SK-MEL-5 (cell line): ENCODE measurements at regions not wholly inside any gene's neighbourhood (a gene's known extent, or its start where the extent isn't known, plus 50 kb on each side); places are given as distances from the start of the nearest gene placed in this dataset.
"Not testable (repeated sequence)": the region's sequence is repeated elsewhere in the genome, so short reads cannot be mapped to it uniquely, and the experiment has no call there.

Source experiments
- DNase-seq: peaks from one replicate; pipeline ENCODE4 v3.0.0-alpha.2; 2016; ENCODE audit warnings: low read depth, low spot score
- in situ Hi-C: cut with HindIII; loops from 2 replicates; pipeline ENCODE4 v1.10.0; 2016; ENCODE audit warnings: low sequenced_read_pairs, high pct_unique_total_duplicates, low pct_unique_long_range_greater_than_20kb

- in situ Hi-C loops = no loop called here
- no peak for DNase-seq
These were observed 357.5 kb downstream of the PPP1R2C start for GRCh38 chrX:42420426-42420825.

DNA sequence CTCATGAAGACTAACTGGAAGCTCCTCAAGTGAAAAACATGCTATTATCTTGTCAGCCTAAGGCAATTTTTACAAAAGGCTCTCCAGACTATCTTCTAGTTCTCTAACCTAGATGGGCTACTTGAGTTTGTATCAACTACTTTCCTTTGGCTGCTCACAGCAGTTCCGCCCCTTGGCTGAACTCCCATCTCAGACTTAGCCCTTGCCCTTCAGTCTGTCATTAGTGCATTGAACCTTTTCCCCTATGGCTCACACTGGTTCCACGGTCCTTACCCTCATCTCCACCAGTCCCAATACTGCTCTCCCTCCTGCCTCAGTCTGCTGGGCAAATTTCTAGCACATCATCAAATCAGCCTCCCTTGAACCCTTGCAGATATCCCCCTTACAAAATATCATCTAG is 362.3 kb downstream of the PPP1R2C start:
- DNase-seq = no peak
- in situ Hi-C loops = no loop called here

GRCh38 chrX:42414057-42414456 is 363.9 kb downstream of the PPP1R2C start:
- in situ Hi-C loops = no loop called here
- DNase-seq = no peak

DNA sequence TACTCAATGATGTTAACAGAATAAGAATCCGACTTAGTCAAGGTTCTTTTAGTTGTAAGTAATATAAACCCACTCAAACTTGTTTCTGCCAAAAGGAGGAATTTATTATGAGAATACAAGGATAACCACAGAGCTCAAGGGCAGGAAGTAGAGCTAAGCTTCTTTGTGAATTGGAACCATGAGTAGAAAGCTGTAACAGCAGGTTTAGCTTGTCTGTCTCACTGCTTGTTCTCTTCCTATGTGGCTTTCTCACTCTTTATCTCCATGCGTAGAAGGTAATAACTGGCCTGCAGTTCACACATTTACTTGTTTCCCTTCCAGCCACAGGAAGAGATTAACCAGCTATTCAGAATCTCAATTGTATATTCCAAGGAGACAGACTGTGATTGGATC is 378.3 kb downstream of the PPP1R2C start:
- in situ Hi-C loops = no loop called here

DNA sequence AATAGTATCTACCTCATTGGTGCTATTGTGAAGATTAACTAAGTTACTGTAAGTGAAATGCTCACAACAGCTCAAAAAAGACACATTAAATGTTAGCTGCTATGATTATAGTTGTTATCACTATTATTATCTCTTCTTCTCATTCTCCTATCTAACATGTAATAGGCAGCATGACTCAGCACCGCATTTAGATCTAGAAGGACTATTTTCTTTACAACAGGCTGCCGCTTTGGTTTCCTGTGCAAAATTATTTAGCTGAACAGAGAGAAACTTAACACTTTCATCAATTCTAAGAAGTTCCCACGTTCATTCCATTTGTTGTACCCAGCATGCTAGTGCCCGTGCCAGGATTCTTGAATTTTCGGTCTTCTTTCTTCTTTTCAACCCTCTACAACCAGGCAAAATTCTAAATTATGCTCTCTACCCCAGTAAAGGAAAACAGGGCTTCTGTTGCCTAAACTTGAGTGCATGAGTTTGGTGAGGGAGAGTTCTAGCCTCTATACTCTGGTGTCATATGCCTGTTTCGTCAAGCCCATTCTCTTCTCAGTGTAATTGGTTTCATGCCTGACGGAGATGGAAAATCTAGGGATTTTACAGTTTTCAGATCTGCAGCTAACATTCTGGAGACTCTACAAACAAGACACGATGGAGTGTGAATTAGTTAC is 378.9 kb downstream of the PPP1R2C start:
- in situ Hi-C loops = no loop called here
- DNase-seq = no peak

More for the DNA sequence above, 378.3 kb downstream of the PPP1R2C start:
- no peak for DNase-seq

GRCh38 chrX:42396136-42396535 is 381.8 kb downstream of the PPP1R2C start:
- in situ Hi-C loops = no loop called here
- no peak for DNase-seq

- DNase-seq = no peak
- in situ Hi-C loops = no loop called here
These were observed 385.1 kb downstream of the PPP1R2C start for GRCh38 chrX:42392846-42393245.

GRCh38 chrX:42386681-42387080 is 391.3 kb downstream of the PPP1R2C start:
- DNase-seq = no peak
- in situ Hi-C loops = no loop called here

GRCh38 chrX:42385730-42386129 is 392.2 kb downstream of the PPP1R2C start:
- peak; percentile 0 for DNase-seq
- in situ Hi-C loops = no loop called here

DNA sequence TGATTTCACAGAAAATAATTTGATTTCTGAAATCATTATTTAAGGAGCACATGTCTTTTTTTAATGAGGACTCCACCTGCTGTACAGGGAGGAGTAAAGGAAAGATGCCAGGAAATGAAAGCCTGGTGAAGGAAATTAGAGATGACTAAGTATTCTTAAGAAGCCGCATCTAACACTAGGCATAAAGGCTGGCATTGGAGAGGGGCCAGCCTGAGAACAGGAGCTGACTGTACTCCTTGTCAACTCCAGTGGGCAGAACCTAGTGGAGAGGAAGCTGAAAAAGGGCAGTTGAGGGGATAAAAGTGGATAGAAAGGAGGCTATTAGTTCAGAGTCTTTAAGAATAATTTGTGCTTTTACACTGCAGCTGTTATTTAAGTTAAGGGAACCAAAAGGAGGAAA is 393.0 kb downstream of the PPP1R2C start:
- peak; percentile 22 for DNase-seq
- in situ Hi-C loops = no loop called here

- in situ Hi-C loops = no loop called here
- no peak for DNase-seq
These were observed 399.1 kb downstream of the PPP1R2C start for GRCh38 chrX:42378857-42379256.

DNA sequence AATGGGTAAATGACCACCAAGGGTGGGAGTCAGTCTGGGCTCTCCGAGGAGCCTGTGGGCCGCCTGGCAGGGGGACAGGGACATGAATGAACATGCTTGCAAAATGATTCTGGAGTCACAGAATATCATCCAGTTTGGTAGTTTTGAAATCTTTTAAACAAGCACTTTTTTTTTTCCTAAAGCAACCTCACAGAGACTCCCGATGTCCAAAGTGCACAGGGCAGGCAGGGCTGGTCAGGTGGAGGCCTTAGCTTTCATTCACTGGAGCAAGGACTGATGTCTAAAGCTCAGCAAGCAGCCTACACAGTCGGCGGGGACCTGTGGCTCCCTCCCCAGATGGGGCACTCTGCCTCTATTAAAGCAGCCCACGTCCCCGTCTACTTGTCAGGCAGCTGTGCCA is 402.9 kb downstream of the PPP1R2C start:
- no peak for DNase-seq
- in situ Hi-C loops = no loop called here

DNA sequence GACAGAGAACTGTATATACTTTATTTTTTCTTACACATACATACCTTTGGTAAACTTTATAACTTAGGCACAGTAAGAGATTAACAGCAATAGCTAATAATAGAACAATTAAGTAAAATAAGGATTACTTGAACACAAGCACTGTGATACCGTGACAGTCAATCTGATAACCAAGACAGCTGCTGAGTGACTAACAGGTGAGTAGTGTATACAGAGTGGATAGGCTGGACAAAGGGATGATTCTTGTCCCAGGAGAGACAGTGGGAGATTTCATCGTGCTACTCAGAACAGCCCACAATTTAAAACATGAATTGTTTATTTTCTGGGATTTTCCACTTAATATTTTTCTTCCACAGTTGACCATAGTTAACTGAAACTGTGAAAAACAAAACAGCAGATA is 411.8 kb downstream of the PPP1R2C start:
- in situ Hi-C loops = no loop called here
- DNase-seq = no peak

DNA sequence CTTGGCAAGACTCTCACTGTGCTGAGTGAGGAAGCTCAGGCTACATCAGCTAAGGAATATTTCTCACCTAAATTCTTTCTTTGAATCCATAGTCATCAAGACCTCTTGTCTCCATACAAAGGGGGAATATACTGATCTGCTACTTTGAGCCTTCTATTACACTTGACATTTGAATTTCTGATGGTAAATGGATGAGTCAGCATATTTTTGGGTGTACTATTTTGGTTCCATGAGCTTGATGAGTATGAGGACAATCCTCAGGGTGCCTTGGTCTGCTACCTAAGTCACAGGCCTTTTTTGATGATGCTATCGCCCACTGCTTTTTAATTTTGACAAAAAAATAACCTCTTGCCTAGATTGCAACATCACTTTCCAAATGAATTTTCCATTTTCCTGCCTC is 415.7 kb downstream of the PPP1R2C start:
- no peak for DNase-seq
- in situ Hi-C loops = no loop called here

- DNase-seq, in situ Hi-C loops: not testable (repeated sequence)
These were observed 419.6 kb upstream of the CASK start for GRCh38 chrX:42342981-42343380.
